ENCODE measurements at regions not wholly inside any gene's neighbourhood (a gene's known extent, or its start where the extent isn't known, plus 50 kb on each side); places are given as distances from the start of the nearest gene placed in this dataset.

DNA sequence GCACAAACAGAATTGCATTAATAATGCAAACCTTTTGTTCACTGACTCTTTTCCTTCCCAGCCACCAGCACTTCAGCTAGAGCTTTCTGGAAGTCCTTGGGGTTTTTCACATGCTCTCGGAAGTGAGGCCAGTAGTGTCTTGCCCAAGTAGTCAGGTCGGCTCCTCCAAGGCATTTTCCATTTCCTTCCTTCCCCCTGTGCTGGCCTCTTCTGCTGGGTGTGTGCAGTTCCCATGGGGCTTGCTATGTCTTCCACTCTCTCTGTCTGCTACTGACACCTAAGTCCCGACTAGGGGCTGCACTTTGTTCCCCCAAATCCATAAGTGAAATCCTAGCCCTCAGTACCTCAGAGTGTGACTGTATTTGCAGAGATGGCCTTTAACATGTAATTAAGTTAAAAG is 175.6 kb upstream of the BMPER start:
- ATAC-seq (no peak), DNase-seq (ENCODE audit: low read depth, low spot score) (no peak)
- ChIA-PET POLR2A (no interaction called here), RAD21 (ENCODE audit: low non-redundant PET in 1 of 2, low total read pairs in 2 of 2, uncharacterized antibody in 2 of 2, unreplicated experiment in 2 of 2) (no interaction called here), CTCF (no interaction called here)
- Histone ChIP-seq H3K9me2 (ENCODE audit: insufficient read depth) (no peaks in the 10 kb centered on the region), H3K79me2 (ENCODE audit: insufficient read depth, low read length) (no peaks in the 10 kb centered on the region), H2AFZ (ENCODE audit: low read depth, low read length, poor library complexity, severe bottlenecking) (no peak overlapping the region), H3K27me3 (ENCODE audit: insufficient read depth, low read length) (no peaks in the 10 kb centered on the region; the same call in 1 of the 2 replicates), H3K4me1 (ENCODE audit: control insufficient read depth in 1 of 2, insufficient read depth in 2 of 2, low read length in 2 of 2) (no peaks in the 10 kb centered on the region), H4K20me1 (ENCODE audit: insufficient read depth) (no peaks in the 10 kb centered on the region), H3K27ac (ENCODE audit: low read depth, low read length) (no peak overlapping the region), H3K36me3 (ENCODE audit: control insufficient read depth in 1 of 2, insufficient read depth in 2 of 2, low read length in 2 of 2) (no peaks in the 10 kb centered on the region), H3K4me2 (ENCODE audit: low read length) (no peak overlapping the region), H3K9ac (ENCODE audit: low read length) (no peak overlapping the region), H3K9me3 (ENCODE audit: control insufficient read depth in 1 of 2, insufficient read depth in 1 of 2, low read depth in 1 of 2, low read length in 2 of 2) (no peaks in the 10 kb centered on the region), H3K4me3 (replicated peaks in 1 of 2; ENCODE audit: low read depth in 1 of 2, low read length in 2 of 2) (no peak overlapping the region)
- BruUV-seq (replicated peaks) = no TSS peak
- intact Hi-C loops (cut with micrococcal nuclease) = no loop called here
- TF ChIP-seq FOSL1 (IDR thresholded peaks at IDR 0.05; ENCODE audit: low read depth) (no peak), POLR2A (IDR thresholded peaks at IDR 0.05; ENCODE audit: borderline replicate concordance, extremely low read depth, insufficient read depth, insufficient read length) (no peak), ELF1 (IDR thresholded peaks at IDR 0.05; ENCODE audit: borderline replicate concordance, low read depth) (no peak), JUND (IDR thresholded peaks at IDR 0.05) (no peak), CBX3 (IDR thresholded peaks at IDR 0.05; ENCODE audit: low read depth) (no peak), SIN3A (IDR thresholded peaks at IDR 0.05; ENCODE audit: low read depth) (no peak), ZNF274 (IDR thresholded peaks at IDR 0.05; ENCODE audit: low read depth, low read length) (no peak), TCF7L2 (IDR thresholded peaks at IDR 0.05; ENCODE audit: borderline replicate concordance, extremely low read depth, insufficient read depth, insufficient read length) (no peak), ZFX (IDR thresholded peaks at IDR 0.05) (no peak), EZH2phosphoT487 (IDR thresholded peaks at IDR 0.05; ENCODE audit: borderline replicate concordance) (no peak), CEBPB (IDR thresholded peaks at IDR 0.05; ENCODE audit: low read depth) (no peak), SRF (IDR thresholded peaks at IDR 0.05; ENCODE audit: low read depth) (no peak), EZH2 (IDR thresholded peaks at IDR 0.05) (no peak), MAX (IDR thresholded peaks at IDR 0.05) (no peak), RAD21 (IDR thresholded peaks at IDR 0.05; ENCODE audit: low read depth) (no peak), YY1 (IDR thresholded peaks at IDR 0.05; ENCODE audit: extremely low read depth, insufficient replicate concordance, low read depth, low read length) (no peak)
- TF ChIP-seq, protein P1, sequence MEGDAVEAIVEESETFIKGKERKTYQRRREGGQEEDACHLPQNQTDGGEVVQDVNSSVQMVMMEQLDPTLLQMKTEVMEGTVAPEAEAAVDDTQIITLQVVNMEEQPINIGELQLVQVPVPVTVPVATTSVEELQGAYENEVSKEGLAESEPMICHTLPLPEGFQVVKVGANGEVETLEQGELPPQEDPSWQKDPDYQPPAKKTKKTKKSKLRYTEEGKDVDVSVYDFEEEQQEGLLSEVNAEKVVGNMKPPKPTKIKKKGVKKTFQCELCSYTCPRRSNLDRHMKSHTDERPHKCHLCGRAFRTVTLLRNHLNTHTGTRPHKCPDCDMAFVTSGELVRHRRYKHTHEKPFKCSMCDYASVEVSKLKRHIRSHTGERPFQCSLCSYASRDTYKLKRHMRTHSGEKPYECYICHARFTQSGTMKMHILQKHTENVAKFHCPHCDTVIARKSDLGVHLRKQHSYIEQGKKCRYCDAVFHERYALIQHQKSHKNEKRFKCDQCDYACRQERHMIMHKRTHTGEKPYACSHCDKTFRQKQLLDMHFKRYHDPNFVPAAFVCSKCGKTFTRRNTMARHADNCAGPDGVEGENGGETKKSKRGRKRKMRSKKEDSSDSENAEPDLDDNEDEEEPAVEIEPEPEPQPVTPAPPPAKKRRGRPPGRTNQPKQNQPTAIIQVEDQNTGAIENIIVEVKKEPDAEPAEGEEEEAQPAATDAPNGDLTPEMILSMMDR (IDR thresholded peaks at IDR 0.05 in 2 of 3, conservative IDR thresholded peaks at IDR 0.05 in 1 of 3; ENCODE audit: borderline replicate concordance in 1 of 3, insufficient read depth in 1 of 3, low read depth in 2 of 3, low read length in 2 of 3) = no peak
- TF ChIP-seq, protein P2, sequence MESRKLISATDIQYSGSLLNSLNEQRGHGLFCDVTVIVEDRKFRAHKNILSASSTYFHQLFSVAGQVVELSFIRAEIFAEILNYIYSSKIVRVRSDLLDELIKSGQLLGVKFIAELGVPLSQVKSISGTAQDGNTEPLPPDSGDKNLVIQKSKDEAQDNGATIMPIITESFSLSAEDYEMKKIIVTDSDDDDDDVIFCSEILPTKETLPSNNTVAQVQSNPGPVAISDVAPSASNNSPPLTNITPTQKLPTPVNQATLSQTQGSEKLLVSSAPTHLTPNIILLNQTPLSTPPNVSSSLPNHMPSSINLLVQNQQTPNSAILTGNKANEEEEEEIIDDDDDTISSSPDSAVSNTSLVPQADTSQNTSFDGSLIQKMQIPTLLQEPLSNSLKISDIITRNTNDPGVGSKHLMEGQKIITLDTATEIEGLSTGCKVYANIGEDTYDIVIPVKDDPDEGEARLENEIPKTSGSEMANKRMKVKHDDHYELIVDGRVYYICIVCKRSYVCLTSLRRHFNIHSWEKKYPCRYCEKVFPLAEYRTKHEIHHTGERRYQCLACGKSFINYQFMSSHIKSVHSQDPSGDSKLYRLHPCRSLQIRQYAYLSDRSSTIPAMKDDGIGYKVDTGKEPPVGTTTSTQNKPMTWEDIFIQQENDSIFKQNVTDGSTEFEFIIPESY (IDR thresholded peaks at IDR 0.05; ENCODE audit: extremely low read depth, insufficient replicate concordance, low read length) = no peak
- TF ChIP-seq, protein P3, sequence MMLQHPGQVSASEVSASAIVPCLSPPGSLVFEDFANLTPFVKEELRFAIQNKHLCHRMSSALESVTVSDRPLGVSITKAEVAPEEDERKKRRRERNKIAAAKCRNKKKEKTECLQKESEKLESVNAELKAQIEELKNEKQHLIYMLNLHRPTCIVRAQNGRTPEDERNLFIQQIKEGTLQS (IDR thresholded peaks at IDR 0.05) = no peak

Measured in HCT116 (cell line).